ENCODE measurements at regions not wholly inside any gene's neighbourhood (a gene's known extent, or its start where the extent isn't known, plus 50 kb on each side); places are given as distances from the start of the nearest gene placed in this dataset.

GRCh38 chr5:64040490-64040889, 78.2 kb upstream of the HTR1A start (continued):
- TF ChIP-seq, protein P1, sequence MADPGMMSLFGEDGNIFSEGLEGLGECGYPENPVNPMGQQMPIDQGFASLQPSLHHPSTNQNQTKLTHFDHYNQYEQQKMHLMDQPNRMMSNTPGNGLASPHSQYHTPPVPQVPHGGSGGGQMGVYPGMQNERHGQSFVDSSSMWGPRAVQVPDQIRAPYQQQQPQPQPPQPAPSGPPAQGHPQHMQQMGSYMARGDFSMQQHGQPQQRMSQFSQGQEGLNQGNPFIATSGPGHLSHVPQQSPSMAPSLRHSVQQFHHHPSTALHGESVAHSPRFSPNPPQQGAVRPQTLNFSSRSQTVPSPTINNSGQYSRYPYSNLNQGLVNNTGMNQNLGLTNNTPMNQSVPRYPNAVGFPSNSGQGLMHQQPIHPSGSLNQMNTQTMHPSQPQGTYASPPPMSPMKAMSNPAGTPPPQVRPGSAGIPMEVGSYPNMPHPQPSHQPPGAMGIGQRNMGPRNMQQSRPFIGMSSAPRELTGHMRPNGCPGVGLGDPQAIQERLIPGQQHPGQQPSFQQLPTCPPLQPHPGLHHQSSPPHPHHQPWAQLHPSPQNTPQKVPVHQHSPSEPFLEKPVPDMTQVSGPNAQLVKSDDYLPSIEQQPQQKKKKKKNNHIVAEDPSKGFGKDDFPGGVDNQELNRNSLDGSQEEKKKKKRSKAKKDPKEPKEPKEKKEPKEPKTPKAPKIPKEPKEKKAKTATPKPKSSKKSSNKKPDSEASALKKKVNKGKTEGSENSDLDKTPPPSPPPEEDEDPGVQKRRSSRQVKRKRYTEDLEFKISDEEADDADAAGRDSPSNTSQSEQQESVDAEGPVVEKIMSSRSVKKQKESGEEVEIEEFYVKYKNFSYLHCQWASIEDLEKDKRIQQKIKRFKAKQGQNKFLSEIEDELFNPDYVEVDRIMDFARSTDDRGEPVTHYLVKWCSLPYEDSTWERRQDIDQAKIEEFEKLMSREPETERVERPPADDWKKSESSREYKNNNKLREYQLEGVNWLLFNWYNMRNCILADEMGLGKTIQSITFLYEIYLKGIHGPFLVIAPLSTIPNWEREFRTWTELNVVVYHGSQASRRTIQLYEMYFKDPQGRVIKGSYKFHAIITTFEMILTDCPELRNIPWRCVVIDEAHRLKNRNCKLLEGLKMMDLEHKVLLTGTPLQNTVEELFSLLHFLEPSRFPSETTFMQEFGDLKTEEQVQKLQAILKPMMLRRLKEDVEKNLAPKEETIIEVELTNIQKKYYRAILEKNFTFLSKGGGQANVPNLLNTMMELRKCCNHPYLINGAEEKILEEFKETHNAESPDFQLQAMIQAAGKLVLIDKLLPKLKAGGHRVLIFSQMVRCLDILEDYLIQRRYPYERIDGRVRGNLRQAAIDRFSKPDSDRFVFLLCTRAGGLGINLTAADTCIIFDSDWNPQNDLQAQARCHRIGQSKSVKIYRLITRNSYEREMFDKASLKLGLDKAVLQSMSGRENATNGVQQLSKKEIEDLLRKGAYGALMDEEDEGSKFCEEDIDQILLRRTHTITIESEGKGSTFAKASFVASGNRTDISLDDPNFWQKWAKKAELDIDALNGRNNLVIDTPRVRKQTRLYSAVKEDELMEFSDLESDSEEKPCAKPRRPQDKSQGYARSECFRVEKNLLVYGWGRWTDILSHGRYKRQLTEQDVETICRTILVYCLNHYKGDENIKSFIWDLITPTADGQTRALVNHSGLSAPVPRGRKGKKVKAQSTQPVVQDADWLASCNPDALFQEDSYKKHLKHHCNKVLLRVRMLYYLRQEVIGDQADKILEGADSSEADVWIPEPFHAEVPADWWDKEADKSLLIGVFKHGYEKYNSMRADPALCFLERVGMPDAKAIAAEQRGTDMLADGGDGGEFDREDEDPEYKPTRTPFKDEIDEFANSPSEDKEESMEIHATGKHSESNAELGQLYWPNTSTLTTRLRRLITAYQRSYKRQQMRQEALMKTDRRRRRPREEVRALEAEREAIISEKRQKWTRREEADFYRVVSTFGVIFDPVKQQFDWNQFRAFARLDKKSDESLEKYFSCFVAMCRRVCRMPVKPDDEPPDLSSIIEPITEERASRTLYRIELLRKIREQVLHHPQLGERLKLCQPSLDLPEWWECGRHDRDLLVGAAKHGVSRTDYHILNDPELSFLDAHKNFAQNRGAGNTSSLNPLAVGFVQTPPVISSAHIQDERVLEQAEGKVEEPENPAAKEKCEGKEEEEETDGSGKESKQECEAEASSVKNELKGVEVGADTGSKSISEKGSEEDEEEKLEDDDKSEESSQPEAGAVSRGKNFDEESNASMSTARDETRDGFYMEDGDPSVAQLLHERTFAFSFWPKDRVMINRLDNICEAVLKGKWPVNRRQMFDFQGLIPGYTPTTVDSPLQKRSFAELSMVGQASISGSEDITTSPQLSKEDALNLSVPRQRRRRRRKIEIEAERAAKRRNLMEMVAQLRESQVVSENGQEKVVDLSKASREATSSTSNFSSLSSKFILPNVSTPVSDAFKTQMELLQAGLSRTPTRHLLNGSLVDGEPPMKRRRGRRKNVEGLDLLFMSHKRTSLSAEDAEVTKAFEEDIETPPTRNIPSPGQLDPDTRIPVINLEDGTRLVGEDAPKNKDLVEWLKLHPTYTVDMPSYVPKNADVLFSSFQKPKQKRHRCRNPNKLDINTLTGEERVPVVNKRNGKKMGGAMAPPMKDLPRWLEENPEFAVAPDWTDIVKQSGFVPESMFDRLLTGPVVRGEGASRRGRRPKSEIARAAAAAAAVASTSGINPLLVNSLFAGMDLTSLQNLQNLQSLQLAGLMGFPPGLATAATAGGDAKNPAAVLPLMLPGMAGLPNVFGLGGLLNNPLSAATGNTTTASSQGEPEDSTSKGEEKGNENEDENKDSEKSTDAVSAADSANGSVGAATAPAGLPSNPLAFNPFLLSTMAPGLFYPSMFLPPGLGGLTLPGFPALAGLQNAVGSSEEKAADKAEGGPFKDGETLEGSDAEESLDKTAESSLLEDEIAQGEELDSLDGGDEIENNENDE (IDR thresholded peaks at IDR 0.05; ENCODE audit: insufficient replicate concordance, low read length), result no peak
